Fibroblast of mammary gland (primary cell): ENCODE measurements at regions not wholly inside any gene's neighbourhood (a gene's known extent, or its start where the extent isn't known, plus 50 kb on each side); places are given as distances from the start of the nearest gene placed in this dataset.

Experiments used
- DNase-seq: peaks from one replicate; pipeline ENCODE4 v3.0.0-alpha.2; 2010; ENCODE audit warnings: low read depth
- H3K4me3 ChIP-seq: 2 replicates; pipeline ENCODE4 v1.5.1; 2011; ENCODE audit warnings: low read depth, mild to moderate bottlenecking, low read length, moderate library complexity; ENCODE audit not compliant: control insufficient read depth
- CTCF ChIP-seq: conservative IDR thresholded peaks from 2 replicates; pipeline ENCODE4 v1.5.1; 2011; ENCODE audit warnings: low read depth, low read length, inconsistent platforms; ENCODE audit not compliant: control insufficient read depth, insufficient read depth

GRCh38 chr2:155871940-155872339, 460.6 kb downstream of the NR4A2 start:
- no peak for DNase-seq
- no peak overlapping the region for H3K4me3 ChIP-seq
- TF ChIP-seq CTCF: no peak

- no peak for DNase-seq
- no peak for TF ChIP-seq CTCF
- no peak overlapping the region for H3K4me3 ChIP-seq
These were observed 465.0 kb downstream of the NR4A2 start for GRCh38 chr2:155867564-155867963.

- no peak overlapping the region for H3K4me3 ChIP-seq
- no peak for DNase-seq
- no peak for TF ChIP-seq CTCF
These were observed 466.0 kb downstream of the NR4A2 start for GRCh38 chr2:155866477-155866876.

GRCh38 chr2:155852156-155852555, 480.4 kb downstream of the NR4A2 start:
- TF ChIP-seq CTCF: no peak
- no peak overlapping the region for H3K4me3 ChIP-seq
- no peak for DNase-seq

GRCh38 chr2:155846259-155846658, 486.3 kb downstream of the NR4A2 start:
- TF ChIP-seq CTCF: no peak
- DNase-seq: peak; percentile 1
- no peak overlapping the region for H3K4me3 ChIP-seq

GRCh38 chr2:155844461-155844860, 488.1 kb downstream of the NR4A2 start:
- DNase-seq: no peak
- H3K4me3 ChIP-seq: no peak overlapping the region
- no peak for TF ChIP-seq CTCF

- no peak for TF ChIP-seq CTCF
- no peak for DNase-seq
- H3K4me3 ChIP-seq: no peak overlapping the region
These were observed 490.4 kb downstream of the NR4A2 start for GRCh38 chr2:155842103-155842502.
